ENCODE measurements at regions not wholly inside any gene's neighbourhood (a gene's known extent, or its start where the extent isn't known, plus 50 kb on each side); places are given as distances from the start of the nearest gene placed in this dataset.

DNA sequence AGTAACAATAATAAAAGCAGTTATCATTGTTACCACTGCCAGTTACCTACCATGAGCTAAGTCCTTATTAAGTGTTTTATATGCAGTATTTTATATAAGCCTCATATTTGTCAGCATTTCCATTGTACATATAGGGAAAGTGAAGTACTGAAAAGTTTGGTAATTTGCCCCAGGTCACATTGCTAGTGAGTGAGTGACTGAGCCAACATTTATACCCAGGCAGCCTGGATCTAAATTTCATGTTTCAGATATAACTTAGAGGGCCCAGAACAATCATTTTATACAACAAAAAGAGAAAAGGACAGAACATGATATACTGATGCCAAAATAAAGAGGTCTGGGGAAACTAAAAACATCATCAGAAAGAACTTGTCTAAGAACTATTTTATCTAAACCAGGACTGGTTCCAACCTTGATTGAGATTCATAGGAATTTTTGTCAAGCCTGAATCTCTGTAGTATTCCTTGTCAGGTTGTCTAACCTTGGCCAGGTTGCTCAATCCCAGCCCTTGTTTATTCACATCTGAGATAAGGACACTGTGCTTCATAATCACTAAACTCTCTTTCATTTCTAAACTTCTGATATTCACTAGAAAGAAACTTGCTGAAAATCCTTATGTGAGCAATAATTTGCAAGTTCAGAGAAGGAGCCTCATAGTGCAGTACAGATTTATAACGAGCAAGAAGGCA, 308.2 kb downstream of the IPMK start:
- TF ChIP-seq, protein P1, sequence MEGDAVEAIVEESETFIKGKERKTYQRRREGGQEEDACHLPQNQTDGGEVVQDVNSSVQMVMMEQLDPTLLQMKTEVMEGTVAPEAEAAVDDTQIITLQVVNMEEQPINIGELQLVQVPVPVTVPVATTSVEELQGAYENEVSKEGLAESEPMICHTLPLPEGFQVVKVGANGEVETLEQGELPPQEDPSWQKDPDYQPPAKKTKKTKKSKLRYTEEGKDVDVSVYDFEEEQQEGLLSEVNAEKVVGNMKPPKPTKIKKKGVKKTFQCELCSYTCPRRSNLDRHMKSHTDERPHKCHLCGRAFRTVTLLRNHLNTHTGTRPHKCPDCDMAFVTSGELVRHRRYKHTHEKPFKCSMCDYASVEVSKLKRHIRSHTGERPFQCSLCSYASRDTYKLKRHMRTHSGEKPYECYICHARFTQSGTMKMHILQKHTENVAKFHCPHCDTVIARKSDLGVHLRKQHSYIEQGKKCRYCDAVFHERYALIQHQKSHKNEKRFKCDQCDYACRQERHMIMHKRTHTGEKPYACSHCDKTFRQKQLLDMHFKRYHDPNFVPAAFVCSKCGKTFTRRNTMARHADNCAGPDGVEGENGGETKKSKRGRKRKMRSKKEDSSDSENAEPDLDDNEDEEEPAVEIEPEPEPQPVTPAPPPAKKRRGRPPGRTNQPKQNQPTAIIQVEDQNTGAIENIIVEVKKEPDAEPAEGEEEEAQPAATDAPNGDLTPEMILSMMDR (IDR thresholded peaks at IDR 0.05; ENCODE audit: poor library complexity), result no peak
- TF ChIP-seq EZH2 (IDR thresholded peaks at IDR 0.05; ENCODE audit: borderline replicate concordance) (no peak), EZH2phosphoT487 (IDR thresholded peaks at IDR 0.05; ENCODE audit: low read depth, severe bottlenecking, unreplicated experiment) (no peak)

Data from hepatocyte (in vitro differentiated cells).